ENCODE measurements at regions not wholly inside any gene's neighbourhood (a gene's known extent, or its start where the extent isn't known, plus 50 kb on each side); places are given as distances from the start of the nearest gene placed in this dataset.

- TF ChIP-seq, protein P1, sequence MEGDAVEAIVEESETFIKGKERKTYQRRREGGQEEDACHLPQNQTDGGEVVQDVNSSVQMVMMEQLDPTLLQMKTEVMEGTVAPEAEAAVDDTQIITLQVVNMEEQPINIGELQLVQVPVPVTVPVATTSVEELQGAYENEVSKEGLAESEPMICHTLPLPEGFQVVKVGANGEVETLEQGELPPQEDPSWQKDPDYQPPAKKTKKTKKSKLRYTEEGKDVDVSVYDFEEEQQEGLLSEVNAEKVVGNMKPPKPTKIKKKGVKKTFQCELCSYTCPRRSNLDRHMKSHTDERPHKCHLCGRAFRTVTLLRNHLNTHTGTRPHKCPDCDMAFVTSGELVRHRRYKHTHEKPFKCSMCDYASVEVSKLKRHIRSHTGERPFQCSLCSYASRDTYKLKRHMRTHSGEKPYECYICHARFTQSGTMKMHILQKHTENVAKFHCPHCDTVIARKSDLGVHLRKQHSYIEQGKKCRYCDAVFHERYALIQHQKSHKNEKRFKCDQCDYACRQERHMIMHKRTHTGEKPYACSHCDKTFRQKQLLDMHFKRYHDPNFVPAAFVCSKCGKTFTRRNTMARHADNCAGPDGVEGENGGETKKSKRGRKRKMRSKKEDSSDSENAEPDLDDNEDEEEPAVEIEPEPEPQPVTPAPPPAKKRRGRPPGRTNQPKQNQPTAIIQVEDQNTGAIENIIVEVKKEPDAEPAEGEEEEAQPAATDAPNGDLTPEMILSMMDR (IDR thresholded peaks at IDR 0.05 in 8 of 11, conservative IDR thresholded peaks at IDR 0.05 in 3 of 11): no peak
- TF ChIP-seq POLR2A (IDR thresholded peaks at IDR 0.05) (no peak), POLR2AphosphoS5 (IDR thresholded peaks at IDR 0.05) (no peak)
These were observed 1288.7 kb upstream of the SORCS1 start for GRCh38 chr10:108453166-108453565.

Measured in spleen (tissue), 7 donors.